Ovary (tissue), 3 donors: ENCODE measurements at regions not wholly inside any gene's neighbourhood (a gene's known extent, or its start where the extent isn't known, plus 50 kb on each side); places are given as distances from the start of the nearest gene placed in this dataset.

Experiments used
- POLR2A ChIP-seq: fragments of 450-650 bp; IDR thresholded peaks from one replicate; pipeline ENCODE4 v1.6.1; 2017; ENCODE audit warnings: antibody characterized with exemption, mild to moderate bottlenecking, moderate library complexity
- TF ChIP-seq, protein P1 (sequence below), 3 donors: fragments of 450-650 bp in 2 of 3; fragments of 200-600 bp in 1 of 3; IDR thresholded peaks; one replicate each; pipeline versions ENCODE4 v1.5.1 to v1.8.0; 2016 to 2022; ENCODE audit warnings: antibody characterized with exemption in 3 of 3, mild to moderate bottlenecking in 1 of 3
- donor health status: DM: no; HTN: no; CAD: no.

DNA sequence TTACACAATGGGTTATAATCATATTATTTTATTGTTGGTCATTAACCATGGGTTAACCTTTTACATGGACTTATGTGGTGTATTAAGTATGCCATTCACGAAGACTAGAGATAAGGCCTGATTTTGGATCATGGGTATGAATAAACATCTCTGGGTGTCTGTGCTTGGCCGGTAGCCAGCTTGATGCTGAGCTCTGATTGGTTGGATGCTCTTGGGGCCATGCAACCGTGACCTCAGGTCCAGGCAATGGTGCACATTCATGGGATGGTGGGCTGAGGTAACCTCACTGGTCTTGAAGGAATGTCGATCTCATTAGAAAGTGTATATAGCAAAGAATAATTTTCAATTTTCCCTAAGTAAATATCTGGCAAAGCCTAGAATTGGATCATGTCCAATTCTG is 158.2 kb upstream of the IL12B start:
- TF ChIP-seq, protein P1, sequence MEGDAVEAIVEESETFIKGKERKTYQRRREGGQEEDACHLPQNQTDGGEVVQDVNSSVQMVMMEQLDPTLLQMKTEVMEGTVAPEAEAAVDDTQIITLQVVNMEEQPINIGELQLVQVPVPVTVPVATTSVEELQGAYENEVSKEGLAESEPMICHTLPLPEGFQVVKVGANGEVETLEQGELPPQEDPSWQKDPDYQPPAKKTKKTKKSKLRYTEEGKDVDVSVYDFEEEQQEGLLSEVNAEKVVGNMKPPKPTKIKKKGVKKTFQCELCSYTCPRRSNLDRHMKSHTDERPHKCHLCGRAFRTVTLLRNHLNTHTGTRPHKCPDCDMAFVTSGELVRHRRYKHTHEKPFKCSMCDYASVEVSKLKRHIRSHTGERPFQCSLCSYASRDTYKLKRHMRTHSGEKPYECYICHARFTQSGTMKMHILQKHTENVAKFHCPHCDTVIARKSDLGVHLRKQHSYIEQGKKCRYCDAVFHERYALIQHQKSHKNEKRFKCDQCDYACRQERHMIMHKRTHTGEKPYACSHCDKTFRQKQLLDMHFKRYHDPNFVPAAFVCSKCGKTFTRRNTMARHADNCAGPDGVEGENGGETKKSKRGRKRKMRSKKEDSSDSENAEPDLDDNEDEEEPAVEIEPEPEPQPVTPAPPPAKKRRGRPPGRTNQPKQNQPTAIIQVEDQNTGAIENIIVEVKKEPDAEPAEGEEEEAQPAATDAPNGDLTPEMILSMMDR (IDR thresholded peaks at IDR 0.05): no peak
- TF ChIP-seq POLR2A: no peak
